ENCODE measurements at regions not wholly inside any gene's neighbourhood (a gene's known extent, or its start where the extent isn't known, plus 50 kb on each side); places are given as distances from the start of the nearest gene placed in this dataset.

- no peak overlapping the region for H3K4me3 ChIP-seq (ENCODE audit: low read depth in 1 of 3, low read length in 3 of 3)
- H3K9ac ChIP-seq (ENCODE audit: low read depth in 1 of 2, low read length in 2 of 2), result no peak overlapping the region
- H3K27ac ChIP-seq (ENCODE audit: low read depth in 1 of 2, low read length in 2 of 2), result no peak overlapping the region
- H3K27me3 ChIP-seq (ENCODE audit: control insufficient read depth in 4 of 4, insufficient read depth in 4 of 4, low read length in 3 of 4), result peaks cover 0 to 2% (median 0%) of the 10 kb centered on the region in 4 donors
- no peak for TF ChIP-seq REST (IDR thresholded peaks at IDR 0.05)
- DNase-seq (ENCODE audit: low spot score), result no peak
- H3K4me1 ChIP-seq (ENCODE audit: control insufficient read depth in 4 of 4, insufficient read depth in 4 of 4, low read length in 3 of 4), result no peaks in the 10 kb centered on the region
- peaks cover 0 to 3% (median 1%) of the 10 kb centered on the region in 4 donors for H3K9me3 ChIP-seq (ENCODE audit: control insufficient read depth in 4 of 4, low read length in 3 of 4)
- no peaks in the 10 kb centered on the region for H3K36me3 ChIP-seq (ENCODE audit: control insufficient read depth in 4 of 4, insufficient read depth in 3 of 4, low read depth in 1 of 4, low read length in 3 of 4)
- 89% methylated on average over 4 of the region's 4 CpGs for WGBS
Measured at GRCh38 chr6:168791917-168792316, 350.9 kb downstream of the SMOC2 start.

GRCh38 chr6:168789699-168790098, 348.7 kb downstream of the SMOC2 start:
- peaks cover 0 to 2% (median 0%) of the 10 kb centered on the region in 4 donors for H3K27me3 ChIP-seq (ENCODE audit: control insufficient read depth in 4 of 4, insufficient read depth in 4 of 4, low read length in 3 of 4)
- no peaks in the 10 kb centered on the region for H3K36me3 ChIP-seq (ENCODE audit: control insufficient read depth in 4 of 4, insufficient read depth in 3 of 4, low read depth in 1 of 4, low read length in 3 of 4)
- 77% methylated on average over 10 of the region's 10 CpGs for WGBS
- TF ChIP-seq TAF1 (conservative IDR thresholded peaks at IDR 0.05), result no peak
- TF ChIP-seq CTCF (IDR thresholded peaks at IDR 0.05; ENCODE audit: low read depth, low read length, missing input control), result no peak
- TF ChIP-seq ZBTB33 (IDR thresholded peaks at IDR 0.05), result no peak
- no peak for TF ChIP-seq HNF4G (IDR thresholded peaks at IDR 0.05)
- TF ChIP-seq FOXA2 (IDR thresholded peaks at IDR 0.05), result no peak
- H3K27ac ChIP-seq (ENCODE audit: low read depth in 1 of 2, low read length in 2 of 2), result no peak overlapping the region
- no peak for DNase-seq (ENCODE audit: low spot score)
- no peak overlapping the region for H3K9ac ChIP-seq (ENCODE audit: low read depth in 1 of 2, low read length in 2 of 2)
- peaks cover 0 to 2% (median under 1%) of the 10 kb centered on the region in 4 donors for H3K9me3 ChIP-seq (ENCODE audit: control insufficient read depth in 4 of 4, low read length in 3 of 4)
- no peaks in the 10 kb centered on the region for H3K4me1 ChIP-seq (ENCODE audit: control insufficient read depth in 4 of 4, insufficient read depth in 4 of 4, low read length in 3 of 4)
- no peak overlapping the region for H3K4me3 ChIP-seq (ENCODE audit: low read depth in 1 of 3, low read length in 3 of 3)

GRCh38 chr6:168785720-168786511, 344.9 kb downstream of the SMOC2 start:
- WGBS, result 56% methylated on average over 10 of the region's 10 CpGs
- no peak overlapping the region for H3K4me3 ChIP-seq (ENCODE audit: low read depth in 1 of 3, low read length in 3 of 3)
- H3K4me1 ChIP-seq (ENCODE audit: control insufficient read depth in 4 of 4, insufficient read depth in 4 of 4, low read length in 3 of 4), result no peaks in the 10 kb centered on the region
- H3K27me3 ChIP-seq (ENCODE audit: control insufficient read depth in 4 of 4, insufficient read depth in 4 of 4, low read length in 3 of 4), result peaks cover 0 to 2% (median 0%) of the 10 kb centered on the region in 4 donors
- no peaks in the 10 kb centered on the region for H3K36me3 ChIP-seq (ENCODE audit: control insufficient read depth in 4 of 4, insufficient read depth in 3 of 4, low read depth in 1 of 4, low read length in 3 of 4)
- no peak overlapping the region for H3K9ac ChIP-seq (ENCODE audit: low read depth in 1 of 2, low read length in 2 of 2)
- H3K27ac ChIP-seq (ENCODE audit: low read depth in 1 of 2, low read length in 2 of 2), result no peak overlapping the region
- peaks cover 0 to 1% (median 0%) of the 10 kb centered on the region in 4 donors for H3K9me3 ChIP-seq (ENCODE audit: control insufficient read depth in 4 of 4, low read length in 3 of 4)
- DNase-seq (ENCODE audit: low spot score), result no peak
- TF ChIP-seq JUND (IDR thresholded peaks at IDR 0.05) (no peak), RXRA (IDR thresholded peaks at IDR 0.05) (no peak), REST (IDR thresholded peaks at IDR 0.05) (no peak), RAD21 (IDR thresholded peaks at IDR 0.05) (no peak), SP1 (IDR thresholded peaks at IDR 0.05) (no peak), HNF4G (IDR thresholded peaks at IDR 0.05) (no peak), ZBTB33 (IDR thresholded peaks at IDR 0.05) (no peak), FOXA2 (IDR thresholded peaks at IDR 0.05) (no peak)

Measured in liver (tissue), 8 donors.